ENCODE measurements at regions not wholly inside any gene's neighbourhood (a gene's known extent, or its start where the extent isn't known, plus 50 kb on each side); places are given as distances from the start of the nearest gene placed in this dataset.

DNA sequence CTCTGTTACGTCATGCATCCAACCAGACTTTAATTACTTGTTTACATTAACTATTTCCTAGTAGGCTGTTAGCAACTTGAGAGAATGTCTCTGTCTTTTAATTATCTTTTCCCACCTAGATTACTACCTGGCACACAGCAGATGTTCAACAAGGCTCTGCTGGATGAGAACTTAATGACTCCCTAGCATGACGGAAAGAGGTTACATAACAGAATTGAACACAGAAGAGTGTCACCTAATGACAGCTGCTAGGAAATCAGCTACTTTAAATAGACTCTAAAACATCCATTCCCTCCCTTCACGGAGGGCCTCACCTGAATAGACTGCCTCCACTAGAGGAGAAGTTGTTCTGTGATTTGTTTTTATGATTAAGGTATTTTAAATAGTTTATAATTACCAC lies 110.8 kb downstream of the TEX29 start:
- no peaks in the 10 kb centered on the region; the same call in none of the 2 replicates for H3K27me3 ChIP-seq (ENCODE audit: control insufficient read depth, low read length)
- no peaks in the 10 kb centered on the region; the same call in 1 of the 2 replicates for H3K9me2 ChIP-seq (replicated peaks; ENCODE audit: control insufficient read depth, low read length)
- no peaks in the 10 kb centered on the region for H3F3A ChIP-seq (ENCODE audit: control insufficient read depth, insufficient read depth)
- no peaks in the 10 kb centered on the region for H3K79me2 ChIP-seq (ENCODE audit: control insufficient read depth, low read length)
- no peak overlapping the region for H3K27ac ChIP-seq (ENCODE audit: low read depth, low read length)
- H3K4me3 ChIP-seq (ENCODE audit: low read length), result no peak overlapping the region
- H3K4me2 ChIP-seq (ENCODE audit: low read length), result no peak overlapping the region
- H3K9me3 ChIP-seq (ENCODE audit: control insufficient read depth, insufficient read depth, low read length), result no peaks in the 10 kb centered on the region
- no peaks in the 10 kb centered on the region for H4K20me1 ChIP-seq (ENCODE audit: control insufficient read depth, insufficient read depth, low read depth, low read length)
- no peaks in the 10 kb centered on the region for H3K36me3 ChIP-seq (ENCODE audit: control insufficient read depth, low read length)
- no peaks in the 10 kb centered on the region for H3K4me1 ChIP-seq (ENCODE audit: control insufficient read depth, low read length)
- TF ChIP-seq, protein P1, sequence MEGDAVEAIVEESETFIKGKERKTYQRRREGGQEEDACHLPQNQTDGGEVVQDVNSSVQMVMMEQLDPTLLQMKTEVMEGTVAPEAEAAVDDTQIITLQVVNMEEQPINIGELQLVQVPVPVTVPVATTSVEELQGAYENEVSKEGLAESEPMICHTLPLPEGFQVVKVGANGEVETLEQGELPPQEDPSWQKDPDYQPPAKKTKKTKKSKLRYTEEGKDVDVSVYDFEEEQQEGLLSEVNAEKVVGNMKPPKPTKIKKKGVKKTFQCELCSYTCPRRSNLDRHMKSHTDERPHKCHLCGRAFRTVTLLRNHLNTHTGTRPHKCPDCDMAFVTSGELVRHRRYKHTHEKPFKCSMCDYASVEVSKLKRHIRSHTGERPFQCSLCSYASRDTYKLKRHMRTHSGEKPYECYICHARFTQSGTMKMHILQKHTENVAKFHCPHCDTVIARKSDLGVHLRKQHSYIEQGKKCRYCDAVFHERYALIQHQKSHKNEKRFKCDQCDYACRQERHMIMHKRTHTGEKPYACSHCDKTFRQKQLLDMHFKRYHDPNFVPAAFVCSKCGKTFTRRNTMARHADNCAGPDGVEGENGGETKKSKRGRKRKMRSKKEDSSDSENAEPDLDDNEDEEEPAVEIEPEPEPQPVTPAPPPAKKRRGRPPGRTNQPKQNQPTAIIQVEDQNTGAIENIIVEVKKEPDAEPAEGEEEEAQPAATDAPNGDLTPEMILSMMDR (IDR thresholded peaks at IDR 0.05; ENCODE audit: low read depth, low read length, poor library complexity, severe bottlenecking), result no peak
- no peak for TF ChIP-seq EZH2phosphoT487 (IDR thresholded peaks at IDR 0.05; ENCODE audit: borderline replicate concordance, low read length)

DNA sequence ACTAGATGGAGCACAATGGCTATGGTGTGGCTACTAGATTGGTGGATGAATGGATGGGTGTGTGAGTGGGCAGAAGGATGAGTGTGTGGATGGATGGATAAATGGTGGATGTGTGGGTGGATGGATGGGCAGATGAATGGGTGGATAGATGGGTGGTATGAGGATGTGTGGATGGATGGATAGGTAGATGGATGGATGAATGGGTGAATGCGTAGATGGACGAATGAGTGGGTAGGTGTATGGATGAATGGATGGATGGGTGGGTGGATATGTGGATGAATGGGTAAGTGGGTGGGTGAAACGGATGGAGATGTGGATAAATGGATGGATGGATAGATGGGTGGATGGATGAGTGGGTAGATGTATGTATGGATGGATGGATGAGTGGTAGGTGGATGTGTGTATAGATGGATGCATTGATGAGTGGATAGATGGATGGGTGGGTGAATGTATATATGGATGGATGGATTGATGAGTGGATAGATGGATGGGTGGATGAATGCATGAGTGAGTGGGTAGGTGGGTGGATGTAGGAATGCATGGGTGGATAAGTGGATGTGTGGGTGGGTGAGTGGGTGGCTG lies 114.2 kb downstream of the TEX29 start:
- TF ChIP-seq, protein P1 (IDR thresholded peaks at IDR 0.05; ENCODE audit: low read depth, low read length, poor library complexity, severe bottlenecking), result no peak
- TF ChIP-seq EZH2phosphoT487 (IDR thresholded peaks at IDR 0.05; ENCODE audit: borderline replicate concordance, low read length), result no peak
- Histone ChIP-seq H3K4me2 (ENCODE audit: low read length) (no peak overlapping the region), H3K4me1 (ENCODE audit: control insufficient read depth, low read length) (no peaks in the 10 kb centered on the region), H3K9me3 (ENCODE audit: control insufficient read depth, insufficient read depth, low read length) (no peaks in the 10 kb centered on the region), H4K20me1 (ENCODE audit: control insufficient read depth, insufficient read depth, low read depth, low read length) (no peaks in the 10 kb centered on the region), H3K79me2 (ENCODE audit: control insufficient read depth, low read length) (no peaks in the 10 kb centered on the region), H3K9me2 (replicated peaks; ENCODE audit: control insufficient read depth, low read length) (no peaks in the 10 kb centered on the region; the same call in 1 of the 2 replicates), H3F3A (ENCODE audit: control insufficient read depth, insufficient read depth) (no peaks in the 10 kb centered on the region), H3K27ac (ENCODE audit: low read depth, low read length) (no peak overlapping the region), H3K27me3 (ENCODE audit: control insufficient read depth, low read length) (no peaks in the 10 kb centered on the region; the same call in none of the 2 replicates), H3K36me3 (ENCODE audit: control insufficient read depth, low read length) (no peaks in the 10 kb centered on the region), H3K4me3 (ENCODE audit: low read length) (no peak overlapping the region)

DNA sequence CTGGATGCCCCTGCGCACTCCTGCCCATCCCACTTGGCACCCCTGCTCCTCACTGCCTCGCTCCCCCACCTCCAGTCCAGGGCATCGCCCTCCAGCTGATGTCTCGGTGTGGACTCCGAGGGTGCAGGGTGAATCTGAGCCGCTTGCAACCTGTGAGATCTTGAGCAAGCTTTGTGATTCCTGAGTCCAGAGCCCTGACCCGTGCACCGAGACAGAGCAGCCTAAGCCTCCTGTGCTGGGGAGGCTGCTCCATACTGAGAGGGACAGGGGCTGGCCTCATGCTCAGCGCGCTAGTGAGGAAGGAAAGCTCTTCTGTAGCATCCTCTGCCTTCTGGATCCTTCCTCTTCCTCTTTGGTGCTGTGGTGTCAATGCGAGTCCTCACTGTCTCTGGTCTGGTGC lies 116.0 kb downstream of the TEX29 start:
- Histone ChIP-seq H3K79me2 (ENCODE audit: control insufficient read depth, low read length) (no peaks in the 10 kb centered on the region), H3K36me3 (ENCODE audit: control insufficient read depth, low read length) (no peaks in the 10 kb centered on the region), H3K27ac (ENCODE audit: low read depth, low read length) (no peak overlapping the region), H3F3A (ENCODE audit: control insufficient read depth, insufficient read depth) (no peaks in the 10 kb centered on the region), H3K4me2 (ENCODE audit: low read length) (no peak overlapping the region), H3K4me1 (ENCODE audit: control insufficient read depth, low read length) (no peaks in the 10 kb centered on the region), H3K4me3 (ENCODE audit: low read length) (no peak overlapping the region), H3K9me3 (ENCODE audit: control insufficient read depth, insufficient read depth, low read length) (no peaks in the 10 kb centered on the region), H3K27me3 (ENCODE audit: control insufficient read depth, low read length) (no peaks in the 10 kb centered on the region; the same call in none of the 2 replicates), H3K9me2 (replicated peaks; ENCODE audit: control insufficient read depth, low read length) (no peaks in the 10 kb centered on the region; the same call in 1 of the 2 replicates), H4K20me1 (ENCODE audit: control insufficient read depth, insufficient read depth, low read depth, low read length) (no peaks in the 10 kb centered on the region)
- TF ChIP-seq, protein P1 (IDR thresholded peaks at IDR 0.05; ENCODE audit: low read depth, low read length, poor library complexity, severe bottlenecking), result no peak
- TF ChIP-seq EZH2phosphoT487 (IDR thresholded peaks at IDR 0.05; ENCODE audit: borderline replicate concordance, low read length), result no peak

All from DOHH2 (cell line).